ENCODE measurements at regions not wholly inside any gene's neighbourhood (a gene's known extent, or its start where the extent isn't known, plus 50 kb on each side); places are given as distances from the start of the nearest gene placed in this dataset.

DNA sequence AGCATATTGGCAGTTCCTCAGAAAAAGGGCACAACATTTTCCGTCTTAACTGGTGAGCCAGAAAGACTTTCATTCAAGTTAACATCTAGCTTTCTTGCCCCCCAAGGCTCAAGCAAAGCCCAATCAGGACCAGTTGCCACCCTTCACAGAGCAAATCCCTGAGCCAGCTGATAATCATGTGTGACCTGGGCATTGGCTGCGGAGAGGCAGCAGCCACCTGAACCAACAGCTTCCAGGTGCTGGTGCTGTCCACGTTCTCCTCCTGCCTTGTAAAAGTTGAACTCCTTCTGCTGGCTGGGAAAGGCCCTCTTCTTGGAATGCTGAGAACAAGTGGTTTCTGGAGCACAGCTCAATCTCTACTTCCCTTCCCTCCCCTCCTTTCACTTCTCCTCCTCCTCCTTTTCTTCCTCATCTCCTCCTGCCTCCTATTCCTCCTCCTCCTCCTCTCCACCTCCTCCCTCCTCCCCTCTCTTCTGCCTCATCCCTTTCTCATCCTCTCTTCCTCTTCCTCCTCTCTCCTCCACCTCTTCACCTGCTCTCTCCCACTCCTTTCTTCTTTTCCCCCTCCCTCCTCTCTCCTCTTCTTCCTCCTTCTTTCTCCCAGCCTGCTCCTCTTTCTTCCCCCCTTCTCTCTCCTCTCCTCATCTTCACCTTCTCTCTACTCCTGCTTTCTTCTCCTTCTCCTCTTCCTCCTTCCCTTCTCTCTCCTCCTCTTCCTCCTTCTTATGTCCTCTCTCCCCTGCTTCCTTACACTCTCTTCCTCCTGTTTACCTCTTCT is 140.6 kb downstream of the JCAD start:
- H3K4me1 ChIP-seq, result peaks cover 18% of the 10 kb centered on the region
- H3K27me3 ChIP-seq, result no peaks in the 10 kb centered on the region
- WGBS, 2 donors, result 57 to 58% methylated on average over 3 of the region's 3 CpGs
- DNase-seq, result no peak
- H3K36me3 ChIP-seq (ENCODE audit: low read depth, missing control alignments), result no peaks in the 10 kb centered on the region
- no peak overlapping the region for H3K4me3 ChIP-seq
- TF ChIP-seq POLR2A (IDR thresholded peaks at IDR 0.05), result no peak
- TF ChIP-seq, protein P1, sequence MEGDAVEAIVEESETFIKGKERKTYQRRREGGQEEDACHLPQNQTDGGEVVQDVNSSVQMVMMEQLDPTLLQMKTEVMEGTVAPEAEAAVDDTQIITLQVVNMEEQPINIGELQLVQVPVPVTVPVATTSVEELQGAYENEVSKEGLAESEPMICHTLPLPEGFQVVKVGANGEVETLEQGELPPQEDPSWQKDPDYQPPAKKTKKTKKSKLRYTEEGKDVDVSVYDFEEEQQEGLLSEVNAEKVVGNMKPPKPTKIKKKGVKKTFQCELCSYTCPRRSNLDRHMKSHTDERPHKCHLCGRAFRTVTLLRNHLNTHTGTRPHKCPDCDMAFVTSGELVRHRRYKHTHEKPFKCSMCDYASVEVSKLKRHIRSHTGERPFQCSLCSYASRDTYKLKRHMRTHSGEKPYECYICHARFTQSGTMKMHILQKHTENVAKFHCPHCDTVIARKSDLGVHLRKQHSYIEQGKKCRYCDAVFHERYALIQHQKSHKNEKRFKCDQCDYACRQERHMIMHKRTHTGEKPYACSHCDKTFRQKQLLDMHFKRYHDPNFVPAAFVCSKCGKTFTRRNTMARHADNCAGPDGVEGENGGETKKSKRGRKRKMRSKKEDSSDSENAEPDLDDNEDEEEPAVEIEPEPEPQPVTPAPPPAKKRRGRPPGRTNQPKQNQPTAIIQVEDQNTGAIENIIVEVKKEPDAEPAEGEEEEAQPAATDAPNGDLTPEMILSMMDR (IDR thresholded peaks at IDR 0.05), result no peak
- no peaks in the 10 kb centered on the region for H3K9me3 ChIP-seq
- intact Hi-C loops (cut with DNase I; ENCODE audit: low total_unique reads), result no loop called here
- H3K27ac ChIP-seq, result no peak overlapping the region

GRCh38 chr10:29917311-29917710 is 142.1 kb downstream of the JCAD start:
- intact Hi-C loops (cut with DNase I; ENCODE audit: low total_unique reads), result no loop called here
- WGBS, 2 donors, result 87 to 89% methylated on average over 4 of the region's 4 CpGs
- TF ChIP-seq, protein P1 (IDR thresholded peaks at IDR 0.05), result no peak
- no peak for TF ChIP-seq POLR2A (IDR thresholded peaks at IDR 0.05)

DNA sequence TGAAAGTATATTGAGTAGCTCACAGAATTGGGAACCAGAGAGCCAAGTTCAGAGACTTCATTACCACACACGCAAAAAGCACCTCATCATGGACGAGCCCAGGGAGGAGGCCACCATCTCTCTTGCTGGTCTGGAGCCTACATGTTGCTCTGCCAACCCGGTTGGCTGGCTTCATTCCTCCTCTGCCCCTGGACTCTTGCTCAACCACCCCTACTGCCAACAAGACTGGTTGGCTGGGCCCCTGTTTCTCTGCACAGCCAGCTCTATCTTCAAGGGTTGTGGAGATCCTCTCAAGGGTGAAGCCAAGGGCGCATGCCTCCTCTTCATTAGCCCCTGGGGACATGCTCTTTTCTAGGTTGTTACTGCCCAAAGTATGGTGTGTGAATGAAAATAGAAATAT is 142.7 kb downstream of the JCAD start:
- Histone ChIP-seq H3K36me3 (ENCODE audit: low read depth, missing control alignments) (no peaks in the 10 kb centered on the region), H3K4me3 (no peak overlapping the region), H3K27ac (no peak overlapping the region), H3K9me3 (no peaks in the 10 kb centered on the region), H3K4me1 (peaks cover 15% of the 10 kb centered on the region), H3K27me3 (no peaks in the 10 kb centered on the region)
- 94 to 99% methylated on average over 4 of the region's 4 CpGs for WGBS, 2 donors
- intact Hi-C loops (cut with DNase I; ENCODE audit: low total_unique reads), result no loop called here
- no peak for DNase-seq
- no peak for TF ChIP-seq POLR2A (IDR thresholded peaks at IDR 0.05)

More at GRCh38 chr10:29917311-29917710, 142.1 kb downstream of the JCAD start:
- H3K27me3 ChIP-seq, result no peaks in the 10 kb centered on the region
- peaks cover 15% of the 10 kb centered on the region for H3K4me1 ChIP-seq
- no peak overlapping the region for H3K4me3 ChIP-seq
- no peaks in the 10 kb centered on the region for H3K36me3 ChIP-seq (ENCODE audit: low read depth, missing control alignments)
- H3K9me3 ChIP-seq, result no peaks in the 10 kb centered on the region
- H3K27ac ChIP-seq, result no peak overlapping the region
- no peak for DNase-seq

DNA sequence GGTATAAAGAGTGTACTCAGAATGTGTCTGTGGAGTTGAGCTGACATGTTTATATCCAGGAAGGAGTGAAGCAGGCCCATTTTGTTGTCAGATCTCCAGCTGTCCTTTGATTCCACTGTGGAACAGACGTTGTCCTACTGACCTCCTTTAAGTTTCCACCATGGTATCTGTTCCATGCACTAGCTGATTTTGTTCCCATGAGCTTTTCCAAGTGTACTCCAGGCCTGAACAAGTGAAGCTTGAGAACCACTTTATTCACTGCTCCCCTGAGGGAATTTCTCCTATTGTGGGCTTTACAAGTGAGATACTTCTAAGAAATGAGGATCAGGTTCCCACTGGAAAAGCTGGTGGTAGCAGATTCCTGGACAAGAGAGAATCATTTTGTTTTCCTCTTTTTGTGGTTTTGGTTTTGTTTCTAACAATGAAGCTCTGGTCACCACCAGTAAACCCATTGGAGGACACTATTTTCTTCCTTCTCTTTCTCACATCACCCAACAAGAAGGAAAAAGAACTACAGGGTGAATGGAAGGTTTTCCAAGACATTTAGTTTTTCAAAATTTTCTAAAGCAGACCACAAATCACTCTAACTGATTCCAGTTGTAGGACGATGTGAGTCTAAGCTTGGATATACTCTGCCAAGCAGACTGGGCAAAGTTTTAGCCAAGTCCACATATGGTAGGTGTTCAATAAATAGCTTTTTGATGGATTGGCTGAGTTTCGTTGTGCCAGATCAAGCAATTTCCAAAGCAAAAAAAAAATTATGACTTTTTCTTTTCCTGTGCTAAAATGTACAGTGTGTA is 144.2 kb downstream of the JCAD start:
- H3K27ac ChIP-seq, result no peak overlapping the region
- intact Hi-C loops (cut with DNase I; ENCODE audit: low total_unique reads), result no loop called here
- DNase-seq, result no peak
- TF ChIP-seq POLR2A (IDR thresholded peaks at IDR 0.05), result no peak
- TF ChIP-seq, protein P1 (IDR thresholded peaks at IDR 0.05), result no peak
- H3K4me3 ChIP-seq, result no peak overlapping the region
- WGBS, 2 donors, result 81 to 85% methylated on average over 3 of the region's 3 CpGs
- H3K27me3 ChIP-seq, result no peaks in the 10 kb centered on the region
- H3K4me1 ChIP-seq, result peaks cover 2% of the 10 kb centered on the region
- no peaks in the 10 kb centered on the region for H3K36me3 ChIP-seq (ENCODE audit: low read depth, missing control alignments)
- no peaks in the 10 kb centered on the region for H3K9me3 ChIP-seq

- no peak for TF ChIP-seq POLR2A (IDR thresholded peaks at IDR 0.05)
- TF ChIP-seq, protein P1 (IDR thresholded peaks at IDR 0.05), result no peak
- H3K27ac ChIP-seq, result no peak overlapping the region
- H3K9me3 ChIP-seq, result no peaks in the 10 kb centered on the region
- no peak for DNase-seq
- no peak overlapping the region for H3K4me3 ChIP-seq
- H3K27me3 ChIP-seq, result no peaks in the 10 kb centered on the region
- intact Hi-C loops (cut with DNase I; ENCODE audit: low total_unique reads), result no loop called here
- WGBS, 2 donors, result 53 to 71% methylated on average over 6 of the region's 6 CpGs
- no peaks in the 10 kb centered on the region for H3K36me3 ChIP-seq (ENCODE audit: low read depth, missing control alignments)
- H3K4me1 ChIP-seq, result no peaks in the 10 kb centered on the region
These were observed 150.4 kb downstream of the JCAD start for GRCh38 chr10:29908962-29909361.
